Activated T-cell treated with anti-CD3 and anti-CD28 coated beads for 4 hours (primary cell): ENCODE measurements at regions not wholly inside any gene's neighbourhood (a gene's known extent, or its start where the extent isn't known, plus 50 kb on each side); places are given as distances from the start of the nearest gene placed in this dataset.
"Not testable (repeated sequence)": the region's sequence is repeated elsewhere in the genome, so short reads cannot be mapped to it uniquely, and the experiment has no call there.

ENCODE experiments used
- DNase-seq: peaks from one replicate; pipeline ENCODE4 v3.0.0-alpha.2; 2020

DNA sequence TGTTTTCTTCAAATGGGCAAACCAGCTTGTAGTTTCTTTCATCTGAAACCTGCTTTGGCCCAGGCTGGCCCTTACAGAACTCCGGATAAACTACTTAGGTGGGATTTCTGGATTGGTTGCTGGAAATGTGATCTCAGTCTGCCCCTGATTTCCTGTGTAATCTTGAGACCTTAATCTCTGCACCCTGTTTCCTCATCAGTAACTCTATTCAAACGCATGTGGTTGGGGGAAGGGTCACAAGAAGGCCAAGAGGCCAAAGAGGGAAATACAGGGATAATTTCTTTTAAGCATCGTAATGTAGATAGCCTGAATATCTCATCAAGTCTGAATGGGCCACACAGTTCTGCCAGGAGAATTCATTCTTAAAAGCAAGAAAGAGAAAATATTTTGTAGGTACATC is 483.6 kb downstream of the LTN1 start:
- DNase-seq: no peak

DNA sequence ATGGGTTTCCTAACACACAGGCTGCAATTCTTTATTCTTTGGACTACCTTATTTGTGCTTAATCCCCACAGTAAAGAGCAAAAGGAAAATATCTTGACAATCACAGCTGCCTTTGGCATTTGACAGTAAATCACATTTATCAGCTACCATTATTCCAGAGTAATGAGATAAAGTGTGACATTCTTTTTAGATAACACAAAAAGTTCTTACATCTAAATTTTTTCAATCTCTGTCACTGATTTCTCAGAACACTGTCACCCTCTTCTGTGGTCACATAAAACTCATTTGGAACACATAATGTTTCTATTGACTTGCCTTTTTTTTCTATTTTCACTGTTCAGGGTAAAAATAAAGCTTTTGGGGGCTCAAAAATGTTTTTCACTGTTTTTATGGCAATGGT is 484.6 kb downstream of the LTN1 start:
- DNase-seq: no peak

DNA sequence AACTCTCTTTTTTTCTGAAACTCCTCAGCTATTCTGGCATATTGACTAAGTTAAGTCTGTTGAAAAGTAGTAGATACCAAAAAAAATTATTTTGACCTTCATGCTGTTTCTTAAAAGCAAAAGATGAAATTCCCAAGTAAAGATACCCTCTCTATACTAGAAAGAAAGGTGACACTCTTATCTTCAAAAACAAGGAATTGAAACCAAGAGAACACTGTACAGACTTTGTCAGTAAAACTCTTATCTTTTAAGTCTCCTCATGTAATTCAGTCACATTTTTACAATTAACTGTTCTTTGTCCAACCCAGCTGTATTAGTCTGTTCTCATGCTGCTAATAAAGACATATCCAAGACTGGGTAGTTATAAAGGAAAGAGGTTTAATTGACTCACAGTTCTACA is 496.2 kb downstream of the LTN1 start:
- no peak for DNase-seq

DNA sequence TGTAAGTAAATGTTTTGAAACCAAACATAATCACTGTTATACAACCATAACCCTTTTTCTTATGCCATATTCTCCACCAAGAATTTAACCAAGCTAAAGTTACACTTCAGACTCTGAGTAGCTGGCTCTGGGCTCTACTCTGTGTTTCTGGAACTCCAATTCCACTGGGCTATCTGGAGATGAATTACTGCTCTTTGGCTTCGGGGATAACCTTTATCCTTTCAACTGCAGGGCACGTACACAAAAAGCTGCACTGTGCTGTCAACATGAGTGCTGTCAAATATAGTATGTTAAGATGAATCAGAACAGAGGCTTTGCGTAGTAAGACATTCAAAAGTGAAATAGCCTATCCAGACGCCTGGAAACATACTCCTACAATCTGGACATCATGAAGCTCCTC is 500.6 kb downstream of the LTN1 start:
- no peak for DNase-seq

DNA sequence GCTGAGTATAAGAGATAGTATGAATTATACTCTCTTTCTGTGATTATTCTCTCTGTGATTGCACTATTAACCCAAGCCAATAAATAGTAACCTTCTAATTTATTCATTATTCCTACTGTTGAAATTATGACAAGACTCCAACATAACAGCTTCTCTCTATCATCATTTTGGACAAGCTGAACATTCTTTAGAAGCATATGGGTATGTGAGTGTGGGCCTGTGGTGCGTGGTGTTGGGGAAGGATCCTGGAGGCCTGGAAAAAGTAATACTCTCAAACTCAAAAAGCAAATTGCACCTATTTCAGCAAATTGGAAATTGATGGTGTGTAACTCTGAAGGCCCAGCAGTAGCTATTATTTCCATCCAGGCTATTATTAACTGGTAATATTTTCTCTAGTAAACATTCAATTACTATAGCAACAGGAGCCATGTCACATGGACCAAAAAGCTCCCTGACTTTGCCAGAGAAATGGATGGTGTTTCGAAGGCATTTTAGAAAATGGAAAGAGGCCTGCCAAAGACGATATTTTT is 502.8 kb downstream of the LTN1 start:
- no peak for DNase-seq

DNA sequence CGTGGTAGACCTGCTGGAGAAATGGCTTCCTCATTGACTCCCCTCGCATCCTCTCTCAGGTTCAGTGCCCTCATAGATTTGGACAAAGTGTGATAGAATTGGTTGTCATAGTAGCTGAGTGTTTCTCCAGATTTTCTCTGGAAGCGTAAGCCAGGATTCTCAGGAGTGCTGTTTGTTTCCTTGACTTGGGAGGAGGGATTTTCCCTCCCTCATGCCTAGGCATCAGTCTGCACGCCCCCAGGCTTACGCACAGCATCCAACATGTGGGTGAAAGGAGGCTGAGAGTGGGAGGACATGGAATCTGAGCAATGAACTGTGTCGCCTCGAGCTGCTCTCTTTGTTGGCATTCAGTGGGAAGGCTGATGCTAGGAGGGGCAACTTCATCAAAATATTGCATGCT is 503.5 kb downstream of the LTN1 start:
- DNase-seq: no peak

DNA sequence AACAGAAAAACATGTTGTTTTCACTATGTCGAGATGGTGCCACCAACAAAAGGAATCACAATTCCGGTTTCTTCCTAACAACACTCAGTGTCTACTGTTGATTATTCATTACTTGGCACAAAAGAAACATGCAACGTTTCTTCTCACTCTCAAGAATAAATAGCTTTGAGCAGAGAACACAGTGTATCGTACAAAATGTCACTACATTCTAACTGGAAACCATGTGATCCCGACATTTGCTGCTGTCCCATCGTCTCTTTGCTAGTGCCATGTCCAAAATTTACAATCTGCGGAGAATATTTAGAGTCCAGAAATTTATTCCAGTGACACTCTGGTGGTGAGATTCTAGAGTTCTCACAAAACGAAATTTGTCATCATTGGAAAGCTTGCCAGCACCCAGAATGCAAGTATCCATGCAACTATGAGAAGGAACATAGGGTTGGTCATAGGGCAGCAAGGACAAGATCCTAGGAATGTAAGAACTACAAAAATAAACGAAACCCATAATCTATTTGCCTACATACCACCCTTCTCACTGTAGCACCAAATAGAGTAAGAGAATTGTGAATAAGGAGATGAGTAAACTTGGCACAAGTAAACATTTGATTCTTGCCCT is 505.1 kb downstream of the LTN1 start:
- no peak for DNase-seq

DNA sequence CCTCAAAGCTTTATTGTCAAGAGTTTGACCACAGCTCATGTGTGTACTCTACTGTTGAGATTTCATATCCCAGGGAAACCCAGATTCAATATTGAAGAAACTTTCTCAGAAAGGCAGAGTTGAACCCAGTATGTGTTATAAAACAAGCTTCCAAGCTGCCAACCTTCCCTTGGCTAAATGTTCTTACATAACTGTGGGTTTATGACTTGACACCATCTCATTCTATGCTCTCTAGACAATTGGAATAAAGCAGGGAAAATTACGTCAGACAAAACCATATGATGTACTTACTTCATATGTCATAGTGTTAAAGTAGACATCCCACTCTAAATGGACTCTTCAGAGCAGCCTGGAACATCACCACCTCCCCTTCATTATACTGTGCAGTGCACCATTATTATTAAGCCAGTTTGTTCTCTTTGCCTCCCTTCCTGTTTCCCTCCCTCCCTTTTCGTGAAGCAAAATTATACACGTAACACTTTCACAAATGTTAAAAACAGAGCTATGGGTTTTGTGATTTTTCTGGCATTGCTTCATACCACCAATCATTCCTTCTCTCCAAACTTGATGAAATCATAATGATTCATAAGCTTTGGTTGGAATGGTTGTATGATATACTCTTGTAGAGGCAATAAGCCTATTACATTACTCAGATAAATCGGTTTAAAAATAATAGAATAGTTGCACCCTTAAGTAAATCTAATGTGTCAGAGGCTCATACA is 507.2 kb downstream of the LTN1 start:
- DNase-seq: no peak

DNA sequence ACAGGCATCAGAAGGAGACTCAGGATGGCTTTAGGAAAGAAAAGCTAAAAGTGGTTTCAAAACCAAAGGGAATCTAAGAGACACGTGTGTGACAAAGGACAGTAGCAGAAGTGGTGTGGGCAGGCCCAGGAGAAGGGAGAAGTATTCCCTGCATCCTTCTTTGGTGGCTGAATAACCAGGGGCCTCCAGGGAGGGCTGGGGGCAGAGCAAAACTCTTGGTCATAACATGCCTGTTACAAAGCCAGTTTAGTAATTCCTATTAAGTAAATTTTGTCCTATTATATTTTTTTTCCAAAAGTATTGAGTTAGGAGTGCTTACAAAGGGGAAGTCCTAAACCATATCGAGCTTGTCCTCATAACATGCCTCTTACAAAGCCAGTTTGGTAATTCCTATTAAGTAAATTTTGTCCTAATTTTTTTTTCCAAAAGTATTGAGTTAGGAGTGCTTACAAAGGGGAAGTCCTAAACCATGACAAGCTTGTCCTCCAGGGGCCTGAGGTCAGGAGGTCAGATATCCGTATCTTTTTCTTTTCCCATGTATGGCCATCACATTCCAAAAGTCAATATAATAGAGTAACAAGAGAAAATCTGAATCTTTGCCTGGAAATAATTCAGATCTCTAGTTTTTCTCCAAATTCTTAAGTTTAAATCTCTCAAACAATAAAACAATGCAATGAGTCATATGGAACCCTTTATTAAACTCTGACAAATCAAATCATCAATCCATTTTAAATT is 509.2 kb downstream of the LTN1 start:
- DNase-seq: no peak

DNA sequence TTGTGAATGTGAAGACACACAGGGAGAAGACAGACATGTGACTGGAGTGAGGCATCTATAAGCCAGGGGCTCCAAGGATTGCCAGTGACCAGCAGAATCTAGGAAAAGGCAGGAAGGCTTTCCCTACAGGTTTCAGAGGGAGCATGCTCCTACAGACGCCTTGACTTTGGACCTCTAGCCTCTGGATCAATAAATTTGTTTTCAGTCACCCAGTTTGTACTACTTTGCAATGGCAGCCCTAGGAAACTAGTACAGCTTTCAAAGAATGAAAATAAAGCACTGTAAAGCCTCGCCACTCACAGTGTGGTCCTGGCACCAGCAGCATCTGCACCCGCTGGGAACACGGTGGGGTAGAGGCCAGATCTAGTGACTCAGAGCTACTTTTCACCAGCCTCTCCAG is 510.0 kb downstream of the LTN1 start:
- no peak for DNase-seq

DNA sequence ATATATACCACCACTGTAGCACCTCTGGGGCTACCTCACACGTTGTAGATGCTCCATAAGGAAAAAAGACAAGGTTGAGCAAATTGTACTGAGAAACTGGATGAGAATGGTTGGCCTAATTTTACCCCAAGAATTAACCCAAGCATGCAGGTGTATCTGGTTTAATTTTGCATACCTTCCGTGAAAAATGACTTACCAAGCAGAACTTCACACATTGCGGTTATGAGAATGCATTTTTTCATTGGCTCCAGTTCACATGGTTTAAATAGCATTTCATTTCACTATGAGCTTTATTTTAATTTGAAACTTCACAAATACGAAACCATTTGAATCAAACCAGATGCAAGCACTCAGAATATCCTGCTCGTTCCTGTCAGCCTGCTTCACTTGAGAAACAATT is 512.2 kb downstream of the LTN1 start:
- DNase-seq: no peak

DNA sequence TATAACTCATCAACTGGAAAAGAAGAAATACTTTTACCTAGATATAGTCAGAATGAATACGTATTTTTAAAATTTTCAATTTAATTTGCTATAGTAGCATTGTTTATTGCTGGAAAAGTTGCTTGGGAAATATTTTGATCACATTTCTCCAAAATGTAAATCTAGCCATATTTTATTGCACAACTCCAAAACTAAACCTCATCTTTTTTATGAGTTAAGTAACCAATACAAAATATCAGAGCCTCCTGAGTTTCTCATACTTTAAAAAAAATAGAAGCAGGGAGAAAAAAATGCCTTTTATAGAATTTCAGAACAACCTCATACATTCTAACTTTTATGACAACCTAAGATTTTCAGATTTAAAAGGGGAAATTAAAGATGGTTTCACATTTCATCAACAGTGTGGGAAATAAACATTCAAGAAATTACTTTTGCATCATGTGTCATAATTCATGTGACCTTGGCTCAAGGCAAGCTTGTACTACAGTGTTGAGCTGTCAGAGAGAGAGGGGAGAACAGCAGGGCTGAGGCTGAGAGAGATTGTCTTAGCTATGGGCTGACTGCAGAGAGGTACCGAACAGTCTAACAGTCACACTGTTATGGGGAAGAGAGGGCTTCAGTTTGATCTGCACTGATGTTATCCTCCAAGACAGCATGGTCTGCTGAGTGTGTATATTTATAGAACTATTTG is 519.0 kb downstream of the LTN1 start:
- DNase-seq: no peak

DNA sequence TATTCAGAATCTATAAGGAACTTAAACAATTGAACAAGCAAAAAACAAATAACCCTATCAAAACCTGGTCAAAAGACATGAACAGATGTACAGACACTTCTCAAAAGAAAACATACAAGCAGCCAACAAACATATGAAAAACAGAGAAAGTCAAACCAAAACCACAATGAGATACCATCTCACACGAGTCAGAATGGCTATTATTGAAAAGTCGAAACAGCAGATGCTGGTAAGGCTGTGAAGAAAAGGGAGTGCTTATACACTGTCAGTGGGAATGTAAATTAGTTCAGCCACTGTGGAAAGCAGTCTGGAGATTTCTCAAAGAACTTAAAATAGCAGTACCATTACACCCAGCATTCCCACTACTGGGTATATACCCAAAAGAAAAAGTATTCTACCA is 520.1 kb downstream of the LTN1 start:
- DNase-seq: not testable (repeated sequence)

DNA sequence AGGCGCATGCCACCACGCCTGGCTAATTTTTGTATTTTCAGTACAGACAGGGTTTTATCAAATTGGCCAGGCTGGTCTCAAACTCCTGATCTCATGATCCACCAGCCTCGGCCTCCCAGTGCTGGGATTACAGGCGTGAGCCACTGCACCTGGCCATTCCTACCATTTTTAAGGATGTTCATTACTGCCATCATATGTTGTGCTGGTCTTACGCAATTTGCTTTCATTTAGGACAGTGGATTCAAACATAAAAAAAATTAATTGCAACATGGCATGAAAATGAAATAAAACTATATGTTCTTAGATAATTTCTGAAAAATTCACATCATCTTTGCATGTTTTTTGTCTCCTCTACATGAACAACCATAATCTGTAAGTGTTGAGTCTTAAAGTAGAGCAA is 527.7 kb downstream of the LTN1 start:
- DNase-seq: no peak

DNA sequence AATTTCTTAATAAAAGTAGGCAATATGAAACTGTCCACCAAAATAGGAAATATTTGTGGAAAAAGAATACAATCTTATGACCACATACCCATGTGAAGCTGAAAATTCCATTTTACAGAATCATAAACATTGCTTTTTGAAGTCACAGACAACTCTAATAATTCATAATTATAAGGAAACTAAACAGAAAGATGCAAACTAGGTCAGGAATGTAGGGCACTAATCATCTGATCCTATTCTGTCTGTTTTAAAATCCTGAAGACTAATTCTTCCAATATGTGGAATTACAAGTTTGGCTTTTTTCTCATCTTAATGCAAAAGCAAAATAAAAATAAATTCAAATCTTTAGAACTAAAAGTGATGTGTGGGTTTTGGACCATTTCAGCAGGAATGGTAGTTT is 528.6 kb downstream of the LTN1 start:
- no peak for DNase-seq

DNA sequence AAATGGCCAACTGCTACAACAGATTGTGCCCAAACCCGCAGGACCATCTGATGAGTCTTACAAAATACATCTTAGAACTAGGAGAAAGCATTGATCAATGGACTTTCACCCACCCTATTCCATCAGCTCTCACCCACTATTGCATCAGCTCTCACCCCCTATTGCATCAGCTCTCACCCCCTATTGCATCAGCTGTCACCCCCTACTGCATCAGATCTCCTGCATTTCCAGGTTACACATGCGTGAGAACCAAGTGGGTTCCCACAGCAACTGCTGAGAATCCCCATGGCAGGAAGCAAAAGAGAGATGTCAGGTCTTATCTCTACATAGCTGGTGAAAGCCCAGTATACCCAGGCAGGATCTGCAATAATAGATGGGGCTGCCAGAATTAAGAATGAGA is 533.5 kb downstream of the LTN1 start:
- DNase-seq: no peak

DNA sequence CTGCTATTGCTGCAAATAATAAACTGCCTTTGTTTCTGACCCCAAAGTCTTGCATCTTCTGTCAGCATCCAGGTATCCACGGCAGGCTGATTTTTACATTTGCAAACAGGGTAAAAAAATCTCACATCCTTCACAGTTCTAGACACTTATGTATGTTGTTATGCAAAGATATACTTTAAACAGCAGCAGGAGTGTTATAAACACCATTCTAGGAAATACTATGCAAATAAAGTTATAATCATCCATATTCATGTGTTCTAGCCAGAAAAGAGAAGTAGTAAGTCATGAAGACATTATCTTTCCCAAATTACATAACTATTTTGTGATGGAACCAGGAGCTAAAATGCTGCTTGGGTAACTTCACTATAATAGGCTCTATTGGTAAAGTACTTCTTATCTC is 534.2 kb downstream of the LTN1 start:
- no peak for DNase-seq

DNA sequence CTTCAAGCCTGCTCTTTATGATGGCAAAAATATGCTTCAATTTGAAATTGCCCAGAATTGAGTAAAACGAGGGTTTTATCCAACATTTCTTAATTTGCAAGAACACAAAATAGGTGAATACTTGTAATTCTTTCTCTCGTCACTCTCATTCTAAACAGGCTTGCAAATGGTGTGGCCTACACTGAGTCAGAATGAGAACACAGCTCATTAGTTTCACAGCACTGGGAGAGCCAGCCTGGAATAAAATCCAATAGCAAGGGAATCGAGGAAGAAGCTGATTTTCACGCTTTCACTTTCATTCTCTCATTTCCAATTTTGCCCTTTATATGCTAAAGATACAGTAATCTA is 537.5 kb downstream of the LTN1 start:
- DNase-seq: no peak

DNA sequence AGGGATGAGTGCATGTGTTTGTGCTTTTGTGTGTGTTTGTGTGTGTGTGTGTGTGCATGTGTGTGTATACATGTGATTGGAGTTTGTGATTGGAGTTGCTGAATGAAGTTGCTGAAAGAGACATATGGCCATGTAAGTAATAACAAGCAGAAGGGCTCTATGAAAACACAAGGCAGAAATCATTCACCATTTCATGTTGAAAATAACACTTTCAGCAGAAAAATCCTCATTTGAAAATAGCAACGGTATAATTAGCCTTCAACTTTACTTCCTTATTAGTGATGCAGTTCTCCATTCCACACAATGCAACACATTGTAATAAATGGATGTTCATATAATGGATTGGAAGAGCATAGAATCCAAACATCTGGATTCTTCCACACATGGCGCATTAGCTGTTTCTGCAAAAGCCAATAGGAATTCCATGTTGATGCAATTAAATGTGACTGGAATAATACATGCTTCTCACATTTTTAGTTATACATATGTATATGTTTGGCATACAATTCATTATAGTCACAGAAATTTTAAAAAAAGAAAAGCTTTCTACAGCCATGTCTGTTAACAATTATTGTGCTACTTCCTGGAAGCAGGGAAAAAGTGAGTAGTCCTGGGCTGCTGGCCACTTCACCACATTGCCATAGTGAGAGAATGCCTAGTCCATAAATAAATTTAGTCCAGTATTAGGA is 538.0 kb downstream of the LTN1 start:
- DNase-seq: no peak

DNA sequence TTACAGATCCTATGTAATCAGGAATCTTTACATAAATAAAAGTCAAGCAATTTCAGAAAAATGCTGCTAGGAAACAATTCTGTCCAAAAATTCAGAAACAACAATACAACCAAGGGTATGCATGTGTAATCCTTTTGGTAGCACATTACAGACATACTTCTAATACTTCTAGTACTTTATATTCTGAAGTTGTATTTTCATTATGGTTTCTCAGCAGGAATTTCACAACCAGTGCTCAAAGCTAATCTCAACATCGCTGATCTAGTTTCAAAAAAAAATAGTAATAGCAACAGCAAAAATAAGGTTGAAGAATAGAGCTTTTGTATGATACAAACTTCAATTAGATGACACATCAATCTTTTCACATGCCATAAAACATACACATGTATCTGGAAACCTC is 545.2 kb downstream of the LTN1 start:
- no peak for DNase-seq

DNA sequence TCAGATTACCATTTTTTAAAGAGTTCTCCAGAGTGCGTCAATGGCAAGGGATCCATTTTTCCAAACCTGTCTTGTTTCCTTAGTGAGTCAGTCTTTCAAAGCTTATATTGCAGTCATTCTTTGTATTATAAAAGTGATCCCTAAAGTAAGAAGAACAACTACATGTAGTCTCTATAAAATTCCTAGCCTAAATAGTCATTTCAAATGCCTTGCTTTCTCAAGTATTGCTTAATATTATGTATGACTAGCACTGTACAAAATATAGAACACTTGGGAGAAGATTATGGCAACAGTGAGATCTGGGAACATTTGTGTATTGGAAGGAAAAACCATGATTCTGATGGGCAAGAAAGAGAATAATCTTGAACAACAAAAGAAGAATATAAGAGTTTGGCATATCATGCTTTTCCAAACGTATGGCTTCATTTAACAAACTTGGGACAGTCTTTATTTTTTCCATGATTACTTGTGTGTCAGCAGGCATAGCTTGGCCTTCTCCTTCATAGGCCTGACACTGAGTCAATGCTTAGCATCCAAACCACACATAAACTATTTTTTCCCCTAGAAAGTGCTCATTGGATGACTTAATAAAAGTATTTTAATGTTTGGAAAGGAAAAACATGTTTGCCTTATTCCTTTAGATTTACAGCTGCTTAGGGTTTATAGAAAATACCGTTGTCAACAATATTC is 547.4 kb downstream of the LTN1 start:
- DNase-seq: no peak

DNA sequence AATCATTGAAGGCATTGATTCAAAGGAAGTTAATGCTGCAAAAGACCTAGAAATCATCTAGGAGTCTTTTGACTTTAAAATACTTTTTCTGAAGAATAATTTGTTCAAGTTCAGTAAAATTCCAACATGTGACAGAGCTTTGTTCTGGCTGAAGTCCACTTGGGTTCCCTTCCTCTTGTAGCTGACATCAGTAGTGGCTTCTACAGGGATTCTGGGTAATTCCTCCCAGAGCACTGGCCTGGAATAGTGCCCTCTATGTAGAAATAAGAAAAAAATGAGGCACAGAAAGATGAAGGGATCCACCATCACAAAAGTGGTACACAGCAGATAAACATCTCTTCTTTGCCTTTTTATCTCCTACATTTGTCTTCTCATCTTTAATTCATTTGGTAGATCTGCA is 548.1 kb downstream of the LTN1 start:
- DNase-seq: no peak
